ENCODE measurements at regions not wholly inside any gene's neighbourhood (a gene's known extent, or its start where the extent isn't known, plus 50 kb on each side); places are given as distances from the start of the nearest gene placed in this dataset.

DNA sequence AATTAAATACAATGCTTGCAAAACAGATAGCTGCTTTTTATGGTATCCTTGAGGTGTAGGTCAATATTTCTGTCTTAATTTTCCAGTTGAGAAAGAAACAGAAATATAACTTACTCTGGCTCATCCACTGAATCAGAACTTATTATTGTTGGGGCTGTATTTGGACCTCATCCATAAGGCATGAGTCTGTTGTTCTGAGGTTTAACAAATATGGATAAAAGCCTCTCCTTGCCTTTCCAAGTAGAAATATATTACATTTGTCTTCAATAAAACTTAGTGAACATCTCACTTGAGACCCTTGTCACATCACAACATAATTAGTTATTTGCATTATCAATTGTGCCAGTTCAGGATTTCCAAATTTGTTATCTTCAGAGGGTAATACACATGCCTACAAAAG lies 525.8 kb downstream of the AGTPBP1 start:
- TF ChIP-seq EZH2 (IDR thresholded peaks at IDR 0.05; ENCODE audit: low read length, unreplicated experiment) (no peak), EZH2phosphoT487 (IDR thresholded peaks at IDR 0.05; ENCODE audit: borderline replicate concordance, low read length) (no peak)
- TF ChIP-seq, protein P1, sequence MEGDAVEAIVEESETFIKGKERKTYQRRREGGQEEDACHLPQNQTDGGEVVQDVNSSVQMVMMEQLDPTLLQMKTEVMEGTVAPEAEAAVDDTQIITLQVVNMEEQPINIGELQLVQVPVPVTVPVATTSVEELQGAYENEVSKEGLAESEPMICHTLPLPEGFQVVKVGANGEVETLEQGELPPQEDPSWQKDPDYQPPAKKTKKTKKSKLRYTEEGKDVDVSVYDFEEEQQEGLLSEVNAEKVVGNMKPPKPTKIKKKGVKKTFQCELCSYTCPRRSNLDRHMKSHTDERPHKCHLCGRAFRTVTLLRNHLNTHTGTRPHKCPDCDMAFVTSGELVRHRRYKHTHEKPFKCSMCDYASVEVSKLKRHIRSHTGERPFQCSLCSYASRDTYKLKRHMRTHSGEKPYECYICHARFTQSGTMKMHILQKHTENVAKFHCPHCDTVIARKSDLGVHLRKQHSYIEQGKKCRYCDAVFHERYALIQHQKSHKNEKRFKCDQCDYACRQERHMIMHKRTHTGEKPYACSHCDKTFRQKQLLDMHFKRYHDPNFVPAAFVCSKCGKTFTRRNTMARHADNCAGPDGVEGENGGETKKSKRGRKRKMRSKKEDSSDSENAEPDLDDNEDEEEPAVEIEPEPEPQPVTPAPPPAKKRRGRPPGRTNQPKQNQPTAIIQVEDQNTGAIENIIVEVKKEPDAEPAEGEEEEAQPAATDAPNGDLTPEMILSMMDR (conservative IDR thresholded peaks at IDR 0.05; ENCODE audit: low read depth, low read length) = no peak
- Histone ChIP-seq H3K4me2 (ENCODE audit: low read length) (no peak overlapping the region), H3K4me1 (ENCODE audit: insufficient read depth, low read length) (no peaks in the 10 kb centered on the region), H3K79me2 (ENCODE audit: low read length) (no peaks in the 10 kb centered on the region), H4K20me1 (ENCODE audit: low read length) (no peaks in the 10 kb centered on the region), H3K9me3 (ENCODE audit: low read length) (no peaks in the 10 kb centered on the region), H3K27me3 (ENCODE audit: low read length) (no peaks in the 10 kb centered on the region), H3K27ac (ENCODE audit: low read length) (no peak overlapping the region), H3K4me3 (ENCODE audit: low read length) (no peak overlapping the region), H3K9ac (ENCODE audit: low read length) (no peak overlapping the region), H3F3A (ENCODE audit: low read length, unreplicated experiment) (no peaks in the 10 kb centered on the region), H3K36me3 (ENCODE audit: low read depth, low read length) (no peaks in the 10 kb centered on the region), H2AFZ (ENCODE audit: low read length) (no peak overlapping the region), H3K9me2 (replicated peaks; ENCODE audit: low read length) (no peaks in the 10 kb centered on the region)
- intact Hi-C loops (cut with micrococcal nuclease) = no loop called here
- POLR2A ChIA-PET (ENCODE audit: unreplicated experiment) = no interaction called here
- CTCF ChIA-PET = no interaction called here
- no peak for DNase-seq
- ATAC-seq = no peak
- no TSS peak for BruUV-seq (replicated peaks)

DNA sequence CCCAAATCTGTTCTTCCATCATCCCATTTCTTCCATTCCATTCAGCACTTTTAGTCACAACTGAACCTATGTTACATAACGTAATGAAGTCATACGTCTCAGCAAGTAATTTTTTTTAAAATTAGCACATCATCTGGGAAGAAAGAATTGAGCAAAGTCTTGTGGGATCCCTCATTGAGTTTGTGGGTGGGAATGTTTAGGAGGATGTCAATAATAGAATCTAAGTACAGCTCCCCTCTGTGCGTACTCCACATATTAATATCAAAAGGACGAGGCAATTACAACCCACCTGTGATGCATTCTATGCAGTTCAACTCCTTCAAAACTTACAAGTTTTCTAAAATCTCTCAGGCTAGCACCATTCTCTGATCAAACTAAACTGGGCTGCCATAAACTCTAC lies 526.3 kb downstream of the AGTPBP1 start:
- no TSS peak for BruUV-seq (replicated peaks)
- POLR2A ChIA-PET (ENCODE audit: unreplicated experiment) = no interaction called here

More for the DNA sequence above, 526.3 kb downstream of the AGTPBP1 start:
- ATAC-seq = no peak
- Histone ChIP-seq H4K20me1 (ENCODE audit: low read length) (no peaks in the 10 kb centered on the region), H3K4me2 (ENCODE audit: low read length) (no peak overlapping the region), H3K27me3 (ENCODE audit: low read length) (no peaks in the 10 kb centered on the region), H2AFZ (ENCODE audit: low read length) (no peak overlapping the region), H3K36me3 (ENCODE audit: low read depth, low read length) (no peaks in the 10 kb centered on the region), H3K79me2 (ENCODE audit: low read length) (no peaks in the 10 kb centered on the region), H3K27ac (ENCODE audit: low read length) (no peak overlapping the region), H3K9me3 (ENCODE audit: low read length) (no peaks in the 10 kb centered on the region), H3F3A (ENCODE audit: low read length, unreplicated experiment) (no peaks in the 10 kb centered on the region), H3K4me3 (ENCODE audit: low read length) (no peak overlapping the region), H3K9ac (ENCODE audit: low read length) (no peak overlapping the region), H3K9me2 (replicated peaks; ENCODE audit: low read length) (no peaks in the 10 kb centered on the region), H3K4me1 (ENCODE audit: insufficient read depth, low read length) (no peaks in the 10 kb centered on the region)
- CTCF ChIA-PET = no interaction called here
- intact Hi-C loops (cut with micrococcal nuclease) = no loop called here
- DNase-seq = no peak
- TF ChIP-seq, protein P1 (conservative IDR thresholded peaks at IDR 0.05; ENCODE audit: low read depth, low read length) = no peak
- no peak for TF ChIP-seq EZH2 (IDR thresholded peaks at IDR 0.05; ENCODE audit: low read length, unreplicated experiment)
- TF ChIP-seq EZH2phosphoT487 (IDR thresholded peaks at IDR 0.05; ENCODE audit: borderline replicate concordance, low read length) = no peak

Data from PC-3 (cell line).